Suprapubic skin (tissue), 4 donors: ENCODE measurements at regions not wholly inside any gene's neighbourhood (a gene's known extent, or its start where the extent isn't known, plus 50 kb on each side); places are given as distances from the start of the nearest gene placed in this dataset.

Experiments used
- DNase-seq, 2 donors: peaks; one replicate each; pipeline ENCODE4 v3.0.0-alpha.2; 2019; ENCODE audit warnings: low spot score in 2 of 2
- H3K27ac ChIP-seq: fragments of 200-600 bp; sonication (generic); one replicate; pipeline ENCODE4 v1.5.1; 2019
- H3K27me3 ChIP-seq: fragments of 200-600 bp; sonication (generic); one replicate; pipeline ENCODE4 v1.5.1; 2019
- H3K36me3 ChIP-seq: fragments of 200-600 bp; sonication (generic); one replicate; pipeline ENCODE4 v1.5.1; 2019
- H3K4me1 ChIP-seq: fragments of 200-600 bp; sonication (generic); one replicate; pipeline ENCODE4 v1.5.1; 2019
- H3K4me3 ChIP-seq: fragments of 200-600 bp; sonication (generic); one replicate; pipeline ENCODE4 v1.5.1; 2019; ENCODE audit warnings: mild to moderate bottlenecking
- H3K9me3 ChIP-seq: fragments of 200-600 bp; sonication (generic); one replicate; pipeline ENCODE4 v1.5.1; 2019
- CTCF ChIP-seq, 2 donors: fragments of 200-600 bp in 1 of 2; fragments of 450-650 bp in 1 of 2; sonication (generic) in 1 of 2; IDR thresholded peaks; one replicate each; pipeline ENCODE4 v1.5.1; 2016 to 2019; ENCODE audit warnings: antibody characterized with exemption in 2 of 2, mild to moderate bottlenecking in 1 of 2, moderate library complexity in 1 of 2
- EP300 ChIP-seq: sonication (generic); formaldehyde crosslinking; IDR thresholded peaks from one replicate; pipeline ENCODE4 v1.6.1; 2017; ENCODE audit warnings: antibody characterized with exemption
- POLR2A ChIP-seq, 2 donors: fragments of 450-650 bp; IDR thresholded peaks; one replicate each; pipeline ENCODE4 v1.6.1; 2017; ENCODE audit warnings: antibody characterized with exemption in 2 of 2, mild to moderate bottlenecking in 2 of 2, moderate library complexity in 2 of 2
- POLR2AphosphoS5 ChIP-seq, 3 donors: sonication (generic); formaldehyde crosslinking; IDR thresholded peaks; one replicate each; pipeline ENCODE4 v1.6.1; 2017; ENCODE audit warnings: antibody characterized with exemption in 3 of 3
- WGBS: methylation state at CpG from one replicate; pipeline ENCODE4 v1.1.5; 2018; 5-methylcytosine and 5-hydroxymethylcytosine counted together

GRCh38 chr17:63116967-63117830 lies 151.2 kb downstream of the TANC2 start:
- no peaks in the 10 kb centered on the region for H3K4me1 ChIP-seq
- no peak for TF ChIP-seq EP300
- no peak for TF ChIP-seq POLR2A (IDR thresholded peaks at IDR 0.05)
- no peak for TF ChIP-seq POLR2AphosphoS5 (IDR thresholded peaks at IDR 0.05)
- no peak for TF ChIP-seq CTCF (IDR thresholded peaks at IDR 0.05)
- H3K4me3 ChIP-seq, result no peak overlapping the region
- no peaks in the 10 kb centered on the region for H3K27me3 ChIP-seq
- no peak overlapping the region for H3K27ac ChIP-seq
- no peak for DNase-seq
- WGBS, result 83% methylated on average over 8 of the region's 8 CpGs
- H3K36me3 ChIP-seq, result no peaks in the 10 kb centered on the region
- H3K9me3 ChIP-seq, result no peaks in the 10 kb centered on the region

GRCh38 chr17:63120406-63120805 lies 154.4 kb downstream of the TANC2 start:
- Histone ChIP-seq H3K4me3 (no peak overlapping the region), H3K27ac (no peak overlapping the region), H3K27me3 (no peaks in the 10 kb centered on the region), H3K36me3 (no peaks in the 10 kb centered on the region), H3K9me3 (no peaks in the 10 kb centered on the region), H3K4me1 (no peaks in the 10 kb centered on the region)
- WGBS, result 91% methylated on average over 2 of the region's 2 CpGs
- DNase-seq, result no peak
- TF ChIP-seq CTCF (IDR thresholded peaks at IDR 0.05), result no peak

GRCh38 chr17:63124536-63124935 lies 158.5 kb downstream of the TANC2 start:
- no peaks in the 10 kb centered on the region for H3K9me3 ChIP-seq
- no peak overlapping the region for H3K4me3 ChIP-seq
- H3K27me3 ChIP-seq, result no peaks in the 10 kb centered on the region
- H3K4me1 ChIP-seq, result no peaks in the 10 kb centered on the region
- 76% methylated on average over 7 of the region's 7 CpGs for WGBS
- no peak for DNase-seq
- no peak overlapping the region for H3K27ac ChIP-seq
- no peak for TF ChIP-seq EP300
- no peak for TF ChIP-seq POLR2AphosphoS5 (IDR thresholded peaks at IDR 0.05)
- no peak for TF ChIP-seq CTCF (IDR thresholded peaks at IDR 0.05)
- no peak for TF ChIP-seq POLR2A (IDR thresholded peaks at IDR 0.05)
- H3K36me3 ChIP-seq, result no peaks in the 10 kb centered on the region

GRCh38 chr17:63124958-63125357 lies 158.9 kb downstream of the TANC2 start:
- no peak for TF ChIP-seq CTCF (IDR thresholded peaks at IDR 0.05)
- TF ChIP-seq EP300, result no peak
- no peak for TF ChIP-seq POLR2A (IDR thresholded peaks at IDR 0.05)
- no peak for TF ChIP-seq POLR2AphosphoS5 (IDR thresholded peaks at IDR 0.05)
- DNase-seq, result no peak
- Histone ChIP-seq H3K27me3 (no peaks in the 10 kb centered on the region), H3K36me3 (no peaks in the 10 kb centered on the region), H3K9me3 (no peaks in the 10 kb centered on the region), H3K27ac (no peak overlapping the region), H3K4me1 (no peaks in the 10 kb centered on the region), H3K4me3 (no peak overlapping the region)
- 91% methylated on average over 3 of the region's 3 CpGs for WGBS

- no peak overlapping the region for H3K27ac ChIP-seq
- DNase-seq, result no peak
- H3K4me3 ChIP-seq, result no peak overlapping the region
- no peaks in the 10 kb centered on the region for H3K36me3 ChIP-seq
- TF ChIP-seq CTCF (IDR thresholded peaks at IDR 0.05) (no peak), EP300 (no peak), POLR2AphosphoS5 (IDR thresholded peaks at IDR 0.05) (no peak)
- no peaks in the 10 kb centered on the region for H3K4me1 ChIP-seq
- no peaks in the 10 kb centered on the region for H3K9me3 ChIP-seq
- no peaks in the 10 kb centered on the region for H3K27me3 ChIP-seq
- WGBS, result 89% methylated on average over 3 of the region's 3 CpGs
Measured at GRCh38 chr17:63125987-63126386, 160.0 kb downstream of the TANC2 start.
